ENCODE measurements at regions not wholly inside any gene's neighbourhood (a gene's known extent, or its start where the extent isn't known, plus 50 kb on each side); places are given as distances from the start of the nearest gene placed in this dataset.

DNA sequence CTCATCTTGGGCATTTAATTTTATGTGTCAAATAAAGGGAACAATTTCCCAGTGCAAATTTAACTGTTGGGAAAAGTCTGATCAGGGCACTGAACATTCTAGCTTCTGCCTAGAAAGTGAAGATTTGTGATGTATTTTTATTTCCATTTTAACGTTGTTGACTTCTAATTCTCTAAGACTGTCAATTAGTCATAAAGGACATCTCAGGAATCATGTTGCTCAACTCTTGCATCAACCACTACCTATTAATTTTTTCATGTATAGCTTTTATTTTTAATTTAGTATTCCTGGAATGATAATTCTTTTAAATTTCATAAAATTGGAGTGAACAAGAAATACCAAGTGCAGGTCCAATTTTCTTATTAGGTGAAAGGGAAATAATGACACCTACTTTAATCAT is 87.9 kb upstream of the METAP2 start:
- TF ChIP-seq, protein P1, sequence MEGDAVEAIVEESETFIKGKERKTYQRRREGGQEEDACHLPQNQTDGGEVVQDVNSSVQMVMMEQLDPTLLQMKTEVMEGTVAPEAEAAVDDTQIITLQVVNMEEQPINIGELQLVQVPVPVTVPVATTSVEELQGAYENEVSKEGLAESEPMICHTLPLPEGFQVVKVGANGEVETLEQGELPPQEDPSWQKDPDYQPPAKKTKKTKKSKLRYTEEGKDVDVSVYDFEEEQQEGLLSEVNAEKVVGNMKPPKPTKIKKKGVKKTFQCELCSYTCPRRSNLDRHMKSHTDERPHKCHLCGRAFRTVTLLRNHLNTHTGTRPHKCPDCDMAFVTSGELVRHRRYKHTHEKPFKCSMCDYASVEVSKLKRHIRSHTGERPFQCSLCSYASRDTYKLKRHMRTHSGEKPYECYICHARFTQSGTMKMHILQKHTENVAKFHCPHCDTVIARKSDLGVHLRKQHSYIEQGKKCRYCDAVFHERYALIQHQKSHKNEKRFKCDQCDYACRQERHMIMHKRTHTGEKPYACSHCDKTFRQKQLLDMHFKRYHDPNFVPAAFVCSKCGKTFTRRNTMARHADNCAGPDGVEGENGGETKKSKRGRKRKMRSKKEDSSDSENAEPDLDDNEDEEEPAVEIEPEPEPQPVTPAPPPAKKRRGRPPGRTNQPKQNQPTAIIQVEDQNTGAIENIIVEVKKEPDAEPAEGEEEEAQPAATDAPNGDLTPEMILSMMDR (IDR thresholded peaks at IDR 0.05) = no peak
- TF ChIP-seq POLR2A (IDR thresholded peaks at IDR 0.05) = no peak
